DMS153 treated with DMSO at 0.1 percent for 48 hours (cell line): ENCODE measurements at regions not wholly inside any gene's neighbourhood (a gene's known extent, or its start where the extent isn't known, plus 50 kb on each side); places are given as distances from the start of the nearest gene placed in this dataset.
"Not testable (repeated sequence)": the region's sequence is repeated elsewhere in the genome, so short reads cannot be mapped to it uniquely, and the experiment has no call there.

Experiments
- DNase-seq: peaks from one replicate; lab custom pipeline; 2025; ENCODE audit not compliant: unreplicated experiment; lab: John Stamatoyannopoulos, UW

DNA sequence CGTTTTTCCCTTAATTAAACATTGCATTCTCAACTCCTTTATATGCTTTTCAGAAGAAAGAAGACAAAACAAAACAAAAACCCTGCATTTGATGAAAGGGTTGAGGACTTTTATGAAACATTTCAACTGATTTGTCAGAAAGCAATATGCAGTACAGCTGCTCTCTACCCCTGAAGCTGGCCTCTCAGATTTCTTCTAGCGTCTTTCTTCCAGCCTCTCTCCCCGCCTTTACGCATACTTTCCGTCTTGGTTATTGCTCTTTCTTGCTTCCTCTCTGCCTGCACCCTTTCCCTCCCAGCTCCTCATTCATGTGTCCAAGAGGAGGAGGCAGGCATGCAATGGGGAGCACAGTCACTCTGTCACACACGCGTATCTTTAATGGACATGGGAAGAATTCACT is 91.0 kb upstream of the COL1A2 start:
- no peak for DNase-seq

DNA sequence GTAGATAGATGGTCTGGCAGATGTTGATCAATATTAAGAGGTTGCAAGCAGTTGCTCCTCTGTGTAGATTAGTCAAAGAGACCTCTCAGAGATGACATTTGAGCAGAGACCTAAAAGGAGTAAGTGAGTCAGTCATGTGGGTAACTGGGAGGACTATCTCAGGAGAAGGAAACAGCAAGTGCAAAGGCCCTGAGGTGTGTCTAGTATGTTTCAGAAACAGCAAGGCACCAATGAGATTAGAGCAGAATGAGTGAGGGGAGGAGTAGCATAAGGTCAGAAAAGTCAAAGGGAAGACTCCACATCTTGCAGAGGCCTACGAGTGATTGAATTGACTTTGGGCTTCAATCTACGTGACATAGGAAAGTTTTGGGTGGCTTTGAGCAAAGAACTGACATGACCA is 89.8 kb upstream of the COL1A2 start:
- no peak for DNase-seq

DNA sequence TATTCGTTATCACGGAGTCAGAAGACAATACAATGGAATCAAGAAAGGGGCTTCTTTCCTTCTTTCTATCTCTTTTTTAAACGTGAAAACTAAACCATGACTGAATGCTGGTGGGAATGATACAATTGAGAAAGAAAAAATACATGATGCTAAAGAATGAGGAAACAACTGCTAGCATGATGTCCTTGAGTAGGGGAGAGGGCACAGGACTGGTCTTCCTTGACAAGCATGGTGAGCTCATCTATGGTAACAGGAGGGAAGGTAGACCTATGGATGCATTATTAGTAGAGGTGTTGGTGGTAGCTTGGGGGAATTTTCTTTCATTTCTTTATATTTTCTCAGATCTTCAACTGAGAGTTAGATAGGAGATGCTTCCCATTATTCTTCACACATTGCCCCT is 88.9 kb upstream of the COL1A2 start:
- no peak for DNase-seq

DNA sequence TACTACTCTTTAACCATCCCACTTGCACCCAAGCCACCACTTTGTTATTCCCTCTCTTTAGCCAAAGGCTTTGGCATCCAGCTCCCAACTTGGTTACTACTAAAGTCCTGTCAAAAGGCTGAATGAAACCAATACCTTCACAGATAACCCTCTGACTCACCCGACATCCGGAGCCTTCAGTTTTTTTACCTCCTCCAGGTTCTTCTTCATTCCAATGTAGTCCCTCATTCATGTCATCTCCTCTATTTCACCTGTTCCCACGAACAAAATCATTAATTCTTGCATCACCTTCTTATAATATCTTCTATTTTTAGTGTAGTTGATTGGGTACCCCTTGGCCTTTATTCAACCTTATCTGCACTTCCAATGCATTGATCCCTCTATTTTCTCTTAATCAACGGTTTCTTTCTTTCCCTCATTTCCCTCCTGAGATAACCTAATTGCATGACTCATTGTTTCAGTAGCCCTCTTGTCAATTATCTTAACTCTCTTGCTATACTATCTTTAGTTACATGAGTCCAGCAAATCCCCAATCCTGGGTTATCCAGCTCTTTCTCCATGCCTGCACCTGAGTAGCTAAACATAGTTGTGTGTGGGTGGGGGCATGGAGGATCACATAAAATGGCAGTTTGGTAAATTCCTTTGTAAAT is 87.2 kb upstream of the COL1A2 start:
- DNase-seq = no peak

DNA sequence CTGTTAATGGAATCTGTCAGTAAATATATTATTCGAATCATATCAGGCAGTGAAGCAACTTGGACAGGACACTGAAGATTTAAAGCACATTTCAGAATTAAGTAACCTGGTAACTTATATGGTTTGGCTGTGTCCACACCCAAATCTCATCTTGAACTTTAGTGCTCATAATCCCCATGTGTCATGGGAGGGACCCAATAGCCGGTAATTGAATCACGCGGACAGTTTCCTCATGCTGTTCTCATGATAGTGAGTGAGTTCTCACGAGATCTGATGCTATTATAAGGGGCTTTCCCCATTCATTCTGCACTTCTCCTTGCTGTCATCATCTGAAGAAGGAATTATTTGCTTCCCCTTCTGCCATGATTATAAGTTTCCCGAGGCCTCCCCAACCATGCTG is 83.2 kb upstream of the COL1A2 start:
- no peak for DNase-seq

DNA sequence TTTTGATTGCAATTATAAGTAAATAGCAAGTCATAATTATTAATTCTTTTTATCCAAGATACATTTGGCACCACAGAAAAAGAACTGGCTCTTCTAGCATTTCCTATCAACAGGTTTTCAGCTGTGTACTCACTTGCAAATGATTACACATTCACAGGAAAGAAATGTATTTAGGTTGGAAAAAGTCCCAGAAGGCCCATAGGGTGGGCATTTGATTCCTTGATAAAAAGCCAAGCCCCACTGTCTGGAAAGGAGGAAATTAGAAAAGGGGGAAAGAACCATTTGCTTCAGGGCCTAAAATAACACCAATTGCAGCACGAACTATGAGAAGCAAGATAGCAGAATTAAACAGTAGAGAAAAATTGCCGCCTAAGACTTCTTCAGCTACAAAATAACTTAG is 80.8 kb upstream of the COL1A2 start:
- DNase-seq = no peak

DNA sequence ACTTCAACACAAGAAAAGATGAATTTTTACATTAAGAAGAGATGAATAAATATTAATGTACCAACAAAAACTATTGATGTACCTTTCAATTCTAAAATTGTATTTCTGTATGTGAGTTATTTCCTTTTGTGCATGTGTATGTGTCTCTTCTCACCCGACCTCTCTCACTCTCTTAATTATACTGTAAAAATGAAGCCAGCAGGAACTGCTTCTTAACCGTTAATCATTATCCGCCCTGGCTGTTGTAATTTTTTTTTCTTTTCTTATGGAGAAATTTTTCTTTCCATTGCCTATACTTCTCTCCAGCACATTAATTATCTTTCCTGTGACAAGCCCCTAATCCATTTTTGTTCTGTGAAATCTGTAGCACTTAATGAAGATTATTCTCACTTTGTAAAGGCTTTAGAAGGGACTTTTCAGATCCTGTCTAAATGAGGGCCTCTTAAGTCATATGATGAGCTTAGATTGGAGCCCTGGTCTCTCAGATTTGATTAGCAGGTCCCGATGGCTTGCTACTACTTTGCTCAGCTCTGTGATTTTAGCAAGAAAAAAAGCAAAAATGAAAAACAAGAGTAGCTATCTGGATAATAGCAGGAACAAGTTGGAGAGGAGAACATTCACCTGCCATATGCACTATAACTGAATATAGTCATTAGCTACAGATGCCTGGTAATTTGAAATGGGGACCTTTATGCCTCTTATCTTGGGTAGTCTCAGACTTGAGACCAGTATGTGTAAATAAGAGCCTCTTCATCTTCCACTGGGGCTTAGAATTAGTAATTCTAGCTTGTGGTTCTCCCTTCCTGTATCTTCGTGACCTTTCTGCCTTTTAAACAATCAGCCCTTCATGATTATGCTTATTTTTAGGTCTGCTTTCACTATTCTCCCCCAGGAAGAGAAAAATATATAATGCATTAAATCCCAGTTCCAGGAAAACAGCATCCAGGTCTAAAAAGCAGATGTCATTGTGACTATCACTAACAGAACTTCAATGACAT is 80.0 kb upstream of the COL1A2 start:
- DNase-seq = no peak

DNA sequence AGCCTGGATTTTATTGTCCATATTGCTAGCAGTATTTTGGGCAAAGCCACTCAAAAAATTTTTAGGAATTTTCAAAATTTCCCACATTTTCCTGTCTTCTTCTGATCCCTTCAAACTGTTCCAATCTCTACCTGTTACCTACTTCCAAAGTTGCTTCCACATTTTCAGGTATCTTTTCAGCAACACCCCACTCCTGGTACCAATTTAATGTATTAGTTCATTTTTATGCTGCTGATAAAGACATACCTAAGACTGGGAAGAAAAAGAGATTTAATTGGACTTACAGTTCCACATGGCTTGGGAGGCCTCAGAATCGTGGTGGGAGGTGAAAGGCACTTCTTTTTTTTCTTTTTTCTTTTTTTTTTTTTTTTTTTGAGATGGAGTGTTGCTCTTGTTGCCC is 73.6 kb upstream of the COL1A2 start:
- DNase-seq = not testable (repeated sequence)

DNA sequence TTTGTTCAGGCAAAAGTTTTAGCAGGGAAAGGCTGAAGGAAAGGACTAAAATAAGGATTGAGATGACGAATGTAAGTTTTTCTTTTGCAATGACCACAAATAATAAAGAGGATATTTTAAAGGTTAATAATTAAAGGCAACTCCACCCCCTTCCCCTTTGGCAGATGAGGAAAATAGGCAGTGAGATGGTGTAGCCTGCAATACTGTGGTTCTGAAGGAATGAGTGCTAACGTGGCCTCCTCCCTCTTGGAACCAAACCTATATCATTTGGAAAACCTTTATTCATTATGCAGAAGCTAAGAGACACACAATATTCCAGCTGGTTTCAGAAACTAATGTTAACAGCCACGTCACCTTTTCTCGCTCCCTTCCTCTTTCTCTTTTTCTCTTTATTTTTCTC is 70.9 kb upstream of the COL1A2 start:
- DNase-seq = no peak

DNA sequence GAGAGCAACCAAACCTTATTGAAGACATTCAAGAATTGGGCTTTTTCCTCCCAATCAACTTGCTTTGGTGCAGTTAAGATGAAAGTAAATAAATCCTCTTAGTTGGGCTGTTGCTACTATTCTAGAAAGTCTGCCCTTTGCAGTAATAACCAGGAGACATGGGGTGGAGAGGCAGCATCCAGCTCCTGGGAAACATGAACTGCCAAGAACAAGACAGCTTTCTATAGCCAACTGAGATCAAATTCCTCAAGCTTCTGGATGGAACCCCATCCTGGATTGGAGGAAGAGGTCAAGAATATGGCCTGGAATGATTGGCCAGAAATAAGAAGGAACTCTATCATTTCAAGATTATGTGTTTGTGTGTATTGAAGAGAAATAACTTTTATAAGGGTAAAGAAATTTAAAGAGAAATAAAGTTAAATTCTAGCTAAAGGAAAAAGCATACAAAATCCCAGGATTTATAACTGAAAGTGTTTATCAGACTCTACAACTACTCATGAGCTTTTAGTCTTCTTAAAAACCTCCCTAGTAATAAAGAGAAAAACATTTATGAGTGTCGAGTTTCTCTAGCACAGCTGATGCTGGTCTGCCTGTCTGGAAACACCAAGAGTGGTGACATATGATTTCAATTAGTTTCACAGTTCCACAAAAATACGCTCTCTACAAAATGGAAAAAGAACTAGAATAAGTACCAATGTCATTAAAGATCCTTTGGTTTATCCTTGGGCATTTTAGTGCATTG is 70.1 kb upstream of the COL1A2 start:
- DNase-seq = no peak

DNA sequence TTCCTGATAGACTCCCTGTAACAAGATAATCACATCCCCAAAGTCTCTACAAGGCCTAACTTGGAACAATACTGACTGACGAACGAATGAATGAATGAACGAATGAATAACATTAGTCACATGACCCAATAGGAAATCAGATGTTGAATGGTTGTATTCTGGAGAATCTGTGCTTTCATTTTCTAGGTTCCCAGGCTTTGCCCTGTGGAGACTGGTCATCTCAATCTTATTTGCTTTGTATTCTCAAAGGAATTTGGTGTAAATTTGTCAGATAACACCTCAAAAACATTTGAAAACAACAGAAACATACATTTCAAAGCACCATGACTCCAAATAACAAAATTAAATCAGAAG is 69.6 kb upstream of the COL1A2 start:
- no peak for DNase-seq

DNA sequence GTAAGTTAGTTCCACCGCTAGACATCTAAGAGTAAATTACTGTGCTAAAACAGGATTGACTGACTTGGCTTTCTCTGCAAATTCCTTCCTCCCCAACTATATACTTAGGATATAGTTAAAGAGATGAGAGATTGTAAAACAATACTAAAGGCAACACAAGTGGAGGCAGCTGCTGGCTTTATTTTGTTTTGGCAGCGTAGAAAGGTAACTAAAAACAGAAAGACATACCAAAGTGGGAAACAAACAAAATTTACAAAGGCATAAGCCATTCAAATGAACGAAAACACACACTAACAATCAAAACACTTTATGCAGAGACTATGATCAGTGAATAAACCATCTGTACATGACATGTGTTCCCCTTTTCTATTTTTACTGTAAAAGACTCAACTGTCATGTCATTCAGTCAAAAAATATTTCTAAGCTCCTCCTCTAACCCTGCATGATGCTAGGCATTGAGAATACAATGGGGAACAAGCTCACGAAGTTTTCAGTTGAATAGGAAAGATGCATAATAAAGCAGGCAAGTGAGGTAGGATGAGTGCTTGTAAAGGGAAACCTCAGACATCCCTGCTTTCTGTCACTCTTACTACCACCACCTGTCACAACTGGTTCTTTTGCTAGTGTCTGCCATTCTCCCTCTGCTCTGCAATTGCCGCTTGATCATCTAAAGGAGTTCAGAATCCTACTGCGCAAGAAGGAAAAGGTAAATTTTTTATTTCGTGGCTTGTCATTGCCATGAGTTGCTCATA is 64.2 kb upstream of the COL1A2 start:
- DNase-seq = no peak

DNA sequence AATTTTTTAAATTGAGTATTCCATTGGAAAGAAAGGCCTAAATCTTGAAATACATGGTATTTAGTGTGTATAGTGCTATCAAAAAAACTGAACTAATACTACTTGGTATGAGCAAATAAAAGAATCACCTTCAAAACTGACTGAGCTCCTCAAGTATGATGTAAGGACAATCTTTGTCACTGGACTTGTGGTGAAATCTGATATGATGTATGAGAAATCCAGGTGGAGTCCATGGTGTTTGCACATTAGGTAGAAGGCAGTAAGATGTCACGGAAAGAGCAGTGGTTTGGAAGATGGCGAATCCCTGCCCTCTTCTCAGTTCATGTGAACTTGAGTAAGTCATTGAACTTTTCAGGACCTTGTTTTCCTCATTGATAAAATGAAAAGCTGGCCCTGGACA is 62.1 kb upstream of the COL1A2 start:
- no peak for DNase-seq

DNA sequence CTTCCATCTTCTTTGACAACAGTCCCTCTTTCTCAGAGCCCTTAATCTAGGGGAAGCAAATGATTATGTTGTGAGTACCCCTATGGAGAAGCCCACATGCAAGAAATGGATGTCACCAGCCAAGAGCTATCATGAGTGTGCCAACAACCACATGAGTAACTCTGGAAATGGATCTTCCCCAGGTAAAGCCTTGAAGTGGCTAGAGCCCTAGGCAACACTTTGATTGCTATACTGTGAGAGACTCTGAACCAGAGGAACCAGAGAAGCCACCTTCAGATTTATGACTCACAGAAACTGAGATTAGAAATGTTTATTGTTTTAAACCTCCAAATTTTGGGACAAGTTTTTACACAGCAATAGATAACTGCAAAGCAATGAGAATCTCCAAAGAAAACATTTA is 60.9 kb upstream of the COL1A2 start:
- no peak for DNase-seq

DNA sequence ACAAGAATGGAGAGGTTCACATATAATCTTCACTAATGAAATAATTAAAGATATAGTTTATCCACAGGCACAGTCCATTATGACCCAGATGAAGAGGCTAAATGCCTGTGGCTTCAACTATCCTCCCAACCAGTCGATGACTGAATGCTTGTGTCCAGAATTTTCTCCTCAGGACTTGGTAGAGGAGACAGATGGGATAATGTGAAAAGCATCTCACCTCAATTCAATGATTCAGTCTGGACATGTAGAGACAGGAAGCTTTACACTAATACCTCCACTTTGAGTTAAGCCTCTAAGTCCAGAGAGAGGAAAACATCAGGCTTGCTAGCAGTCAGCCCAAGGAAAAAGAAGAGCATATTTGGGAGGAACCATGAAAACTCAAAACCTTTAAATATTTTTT is 59.1 kb upstream of the COL1A2 start:
- no peak for DNase-seq

DNA sequence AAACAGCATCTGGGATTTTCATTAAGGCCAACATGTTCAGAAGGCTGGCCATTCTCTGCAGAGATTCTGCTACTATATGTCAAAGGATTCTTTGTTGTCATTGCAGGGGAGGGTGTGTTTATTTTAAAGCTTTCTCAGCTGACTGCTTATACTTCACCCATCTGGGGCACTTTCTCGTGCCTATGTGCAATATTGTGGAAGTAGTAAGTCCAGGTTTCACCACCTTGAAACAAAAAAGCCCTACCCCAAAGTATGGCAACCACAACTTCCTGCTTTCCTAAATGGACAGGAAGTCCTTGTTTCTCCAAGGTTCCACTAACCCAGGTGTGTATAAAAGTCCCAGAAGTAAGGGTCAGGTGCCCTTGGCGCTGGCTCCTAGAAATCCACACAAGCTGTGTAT is 58.7 kb upstream of the COL1A2 start:
- DNase-seq = no peak

DNA sequence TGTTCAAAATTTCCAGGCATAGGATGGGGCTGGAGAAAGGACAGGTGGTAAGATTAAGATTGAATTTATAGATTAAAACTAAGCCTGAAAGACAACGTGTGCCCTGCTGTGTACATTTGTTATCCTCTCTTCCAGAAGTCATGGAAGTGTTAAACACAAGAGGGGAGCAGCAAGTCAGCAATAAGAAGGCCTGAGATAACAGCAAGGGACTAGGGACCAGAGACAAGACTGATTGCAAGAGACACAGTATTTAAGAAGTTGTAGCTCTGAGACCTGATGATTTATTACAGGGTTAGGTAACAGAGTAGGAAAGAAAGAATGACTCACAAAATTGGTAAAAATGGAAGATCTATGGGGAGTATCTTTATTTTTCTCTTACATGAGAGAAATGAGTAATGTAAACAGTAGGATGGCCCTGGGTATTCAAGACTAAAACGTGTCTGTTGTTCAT is 55.7 kb upstream of the COL1A2 start:
- no peak for DNase-seq

DNA sequence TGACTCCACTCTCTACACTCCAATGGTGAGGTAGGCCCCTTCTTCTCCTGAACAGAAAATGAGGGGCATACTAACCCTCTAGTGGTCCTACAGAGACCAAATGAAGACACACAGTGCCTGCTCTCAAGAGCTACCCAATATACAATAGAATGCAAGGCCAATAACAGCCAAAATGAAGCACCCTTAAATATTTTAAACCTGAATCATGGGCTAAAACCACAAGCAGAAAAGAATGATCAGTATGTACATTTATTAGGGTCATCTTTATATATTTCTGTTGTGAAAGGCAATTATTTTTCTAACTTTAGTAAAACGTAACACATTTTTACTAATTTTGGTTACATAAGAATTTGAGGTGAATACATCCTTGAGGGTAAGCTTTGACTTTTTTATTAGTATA is 49.9 kb upstream of the COL1A2 start:
- no peak for DNase-seq
